NT2/D1 (cell line): ENCODE measurements at regions not wholly inside any gene's neighbourhood (a gene's known extent, or its start where the extent isn't known, plus 50 kb on each side); places are given as distances from the start of the nearest gene placed in this dataset.
A peak's percentile ranks its signal among the peaks of the same experiment; 100 is the strongest.

Experiments
- DNase-seq: peaks from one replicate; pipeline ENCODE4 v3.0.0-alpha.2; 2011; ENCODE audit warnings: low read depth, low spot score
- H3K27me3 ChIP-seq: 2 replicates; pipeline ENCODE4 v1.6.0; 2011; ENCODE audit warnings: mild to moderate bottlenecking; ENCODE audit not compliant: insufficient read length, insufficient read depth
- H3K36me3 ChIP-seq: 2 replicates; pipeline ENCODE4 v1.6.1; 2011; ENCODE audit warnings: mild to moderate bottlenecking, low read length, mixed read lengths; ENCODE audit not compliant: insufficient read depth, insufficient read length
- H3K4me1 ChIP-seq: 2 replicates; pipeline ENCODE4 v1.5.1; 2011; ENCODE audit not compliant: insufficient read depth, insufficient read length
- H3K4me3 ChIP-seq: 2 replicates; pipeline ENCODE4 v1.5.1; 2011; ENCODE audit warnings: low read depth; ENCODE audit not compliant: insufficient read length
- H3K9ac ChIP-seq: 2 replicates; pipeline ENCODE4 v1.6.0; 2011; ENCODE audit warnings: low read depth; ENCODE audit not compliant: insufficient read length
- H3K9me3 ChIP-seq: 2 replicates; pipeline ENCODE4 v1.5.1; 2011; ENCODE audit warnings: mild to moderate bottlenecking, low read length; ENCODE audit not compliant: insufficient read depth
- SUZ12 ChIP-seq: IDR thresholded peaks from 2 replicates; pipeline ENCODE4 v1.6.1; 2011; ENCODE audit not compliant: insufficient read length, insufficient read depth; ENCODE audit errors: extremely low read depth
- YY1 ChIP-seq: IDR thresholded peaks from 2 replicates; pipeline ENCODE4 v1.6.1; 2011; ENCODE audit not compliant: insufficient read length, insufficient read depth
- ZNF274 ChIP-seq: IDR thresholded peaks from 2 replicates; pipeline ENCODE4 v1.6.1; 2011; ENCODE audit warnings: mild to moderate bottlenecking, low read depth, low read length

- no peaks in the 10 kb centered on the region for H3K36me3 ChIP-seq
- TF ChIP-seq SUZ12 (no peak), ZNF274 (no peak), YY1 (no peak)
- no peak overlapping the region for H3K9ac ChIP-seq
- no peaks in the 10 kb centered on the region for H3K9me3 ChIP-seq
- no peaks in the 10 kb centered on the region for H3K27me3 ChIP-seq
- DNase-seq: no peak
- H3K4me3 ChIP-seq: no peak overlapping the region
- peaks cover 9% of the 10 kb centered on the region for H3K4me1 ChIP-seq
These were observed 88.8 kb upstream of the EYA2 start for GRCh38 chr20:46805836-46806235.

GRCh38 chr20:46807998-46808397 lies 86.6 kb upstream of the EYA2 start:
- H3K9ac ChIP-seq: no peak overlapping the region
- H3K27me3 ChIP-seq: peaks cover 7% of the 10 kb centered on the region
- no peak overlapping the region for H3K4me3 ChIP-seq
- H3K4me1 ChIP-seq: peaks cover 9% of the 10 kb centered on the region
- no peaks in the 10 kb centered on the region for H3K9me3 ChIP-seq
- DNase-seq: no peak
- TF ChIP-seq ZNF274: no peak
- no peak for TF ChIP-seq SUZ12
- TF ChIP-seq YY1: no peak
- H3K36me3 ChIP-seq: no peaks in the 10 kb centered on the region

- Histone ChIP-seq H3K9me3 (no peaks in the 10 kb centered on the region), H3K36me3 (no peaks in the 10 kb centered on the region), H3K4me1 (peaks cover 5% of the 10 kb centered on the region), H3K4me3 (no peak overlapping the region), H3K9ac (no peak overlapping the region), H3K27me3 (peaks cover 7% of the 10 kb centered on the region)
- no peak for TF ChIP-seq SUZ12
- no peak for TF ChIP-seq ZNF274
- no peak for TF ChIP-seq YY1
- no peak for DNase-seq
These were observed 86.1 kb upstream of the EYA2 start for GRCh38 chr20:46808565-46808964.

- Histone ChIP-seq H3K9me3 (no peaks in the 10 kb centered on the region), H3K9ac (no peak overlapping the region), H3K27me3 (peaks cover 7% of the 10 kb centered on the region), H3K36me3 (no peaks in the 10 kb centered on the region), H3K4me3 (no peak overlapping the region), H3K4me1 (peaks cover 3% of the 10 kb centered on the region)
- no peak for DNase-seq
- no peak for TF ChIP-seq SUZ12
- no peak for TF ChIP-seq YY1
- TF ChIP-seq ZNF274: no peak
These were observed 84.8 kb upstream of the EYA2 start for GRCh38 chr20:46809706-46810360.

- no peaks in the 10 kb centered on the region for H3K36me3 ChIP-seq
- peaks cover 3% of the 10 kb centered on the region for H3K4me1 ChIP-seq
- H3K4me3 ChIP-seq: no peak overlapping the region
- H3K9me3 ChIP-seq: no peaks in the 10 kb centered on the region
- peaks cover 7% of the 10 kb centered on the region for H3K27me3 ChIP-seq
- H3K9ac ChIP-seq: no peak overlapping the region
- TF ChIP-seq YY1 (no peak), SUZ12 (no peak), ZNF274 (no peak)
- DNase-seq: no peak
These were observed 84.0 kb upstream of the EYA2 start for GRCh38 chr20:46810448-46811223.

GRCh38 chr20:46811224-46812084 lies 83.2 kb upstream of the EYA2 start:
- no peak overlapping the region for H3K4me3 ChIP-seq
- no peak for DNase-seq

More at GRCh38 chr20:46811224-46812084, 83.2 kb upstream of the EYA2 start:
- TF ChIP-seq YY1 (no peak), SUZ12 (no peak), ZNF274 (no peak)
- peak overlapping the region; percentile 27 for H3K9ac ChIP-seq
- H3K36me3 ChIP-seq: no peaks in the 10 kb centered on the region
- peaks cover 7% of the 10 kb centered on the region for H3K27me3 ChIP-seq
- peaks cover 3% of the 10 kb centered on the region for H3K4me1 ChIP-seq
- no peaks in the 10 kb centered on the region for H3K9me3 ChIP-seq
